Islet precursor cell (in vitro differentiated cells): ENCODE measurements at regions not wholly inside any gene's neighbourhood (a gene's known extent, or its start where the extent isn't known, plus 50 kb on each side); places are given as distances from the start of the nearest gene placed in this dataset.
"Not testable (repeated sequence)": the region's sequence is repeated elsewhere in the genome, so short reads cannot be mapped to it uniquely, and the experiment has no call there.

ENCODE experiments used
- DNase-seq: peaks from one replicate; pipeline ENCODE4 v3.0.0-alpha.2; 2018

GRCh38 chr2:128512379-128513115 lies 193.9 kb upstream of the HS6ST1 start:
- DNase-seq, result peak; percentile 41

GRCh38 chr2:128513116-128513960 lies 194.7 kb upstream of the HS6ST1 start:
- DNase-seq, result peak; percentile 29

- no peak for DNase-seq
Measured at GRCh38 chr2:128513961-128514283, 195.3 kb upstream of the HS6ST1 start.

- DNase-seq, result peak; percentile 22
Measured at GRCh38 chr2:128514555-128514955, 195.9 kb upstream of the HS6ST1 start.

GRCh38 chr2:128516938-128517337 lies 198.3 kb upstream of the HS6ST1 start:
- no peak for DNase-seq

- not testable (repeated sequence) for DNase-seq
Measured at GRCh38 chr2:128519028-128519427, 200.4 kb upstream of the HS6ST1 start.

- no peak for DNase-seq
Measured at GRCh38 chr2:128519517-128520215, 201.0 kb upstream of the HS6ST1 start.

- DNase-seq, result no peak
Measured at GRCh38 chr2:128520340-128520739, 201.7 kb upstream of the HS6ST1 start.

GRCh38 chr2:128520791-128521190 lies 202.1 kb upstream of the HS6ST1 start:
- no peak for DNase-seq

- no peak for DNase-seq
Measured at GRCh38 chr2:128521482-128521881, 202.8 kb upstream of the HS6ST1 start.

- DNase-seq, result no peak
Measured at GRCh38 chr2:128522829-128523228, 204.2 kb upstream of the HS6ST1 start.

GRCh38 chr2:128523457-128523856 lies 204.8 kb upstream of the HS6ST1 start:
- no peak for DNase-seq

- DNase-seq, result no peak
Measured at GRCh38 chr2:128524183-128524582, 205.5 kb upstream of the HS6ST1 start.

GRCh38 chr2:128525653-128526052 lies 207.0 kb upstream of the HS6ST1 start:
- no peak for DNase-seq

- DNase-seq, result peak; percentile 80
Measured at GRCh38 chr2:128526455-128526976, 207.8 kb upstream of the HS6ST1 start.

- DNase-seq, result no peak
Measured at GRCh38 chr2:128528133-128528532, 209.5 kb upstream of the HS6ST1 start.

GRCh38 chr2:128530025-128530573 lies 211.4 kb upstream of the HS6ST1 start:
- no peak for DNase-seq

- no peak for DNase-seq
Measured at GRCh38 chr2:128531856-128532255, 213.2 kb upstream of the HS6ST1 start.

GRCh38 chr2:128533101-128533500 lies 214.4 kb upstream of the HS6ST1 start:
- DNase-seq, result no peak

GRCh38 chr2:128534688-128535392 lies 216.2 kb upstream of the HS6ST1 start:
- no peak for DNase-seq

- peak; percentile 79 for DNase-seq
Measured at GRCh38 chr2:128535953-128536352, 217.3 kb upstream of the HS6ST1 start.

- DNase-seq, result peak; percentile 88
Measured at GRCh38 chr2:128536925-128537620, 218.4 kb upstream of the HS6ST1 start.
